GM19324 (cell line): ENCODE measurements at regions not wholly inside any gene's neighbourhood (a gene's known extent, or its start where the extent isn't known, plus 50 kb on each side); places are given as distances from the start of the nearest gene placed in this dataset.

Experiments used
- ATAC-seq: cut with Tn5 transposase; IDR thresholded peaks from one replicate; pipeline ENCODE4 v1.9.1; 2021; ENCODE audit warnings: mild to moderate bottlenecking, moderate library complexity; ENCODE audit not compliant: unreplicated experiment, low FRiP score

- no peak for ATAC-seq
Observed at GRCh38 chr1:195946500-195946899, 661.7 kb downstream of the KCNT2 start.

GRCh38 chr1:195941795-195942194 is 666.4 kb downstream of the KCNT2 start:
- no peak for ATAC-seq

GRCh38 chr1:195941314-195941713 is 666.9 kb downstream of the KCNT2 start:
- no peak for ATAC-seq

GRCh38 chr1:195939844-195940243 is 668.4 kb downstream of the KCNT2 start:
- ATAC-seq: no peak

- no peak for ATAC-seq
Observed at GRCh38 chr1:195934817-195935553, 673.3 kb downstream of the KCNT2 start.

GRCh38 chr1:195933835-195934234 is 674.4 kb downstream of the KCNT2 start:
- ATAC-seq: no peak

- no peak for ATAC-seq
Observed at GRCh38 chr1:195915826-195916225, 692.4 kb downstream of the KCNT2 start.

- ATAC-seq: no peak
Observed at GRCh38 chr1:195909061-195909460, 699.2 kb downstream of the KCNT2 start.

GRCh38 chr1:195908121-195908520 is 700.1 kb downstream of the KCNT2 start:
- ATAC-seq: no peak

GRCh38 chr1:195903203-195903602 is 705.0 kb downstream of the KCNT2 start:
- no peak for ATAC-seq

GRCh38 chr1:195902779-195903178 is 705.5 kb downstream of the KCNT2 start:
- no peak for ATAC-seq

GRCh38 chr1:195899762-195900352 is 708.4 kb downstream of the KCNT2 start:
- ATAC-seq: no peak

- no peak for ATAC-seq
Observed at GRCh38 chr1:195898924-195899323, 709.3 kb downstream of the KCNT2 start.

- no peak for ATAC-seq
Observed at GRCh38 chr1:195898373-195898772, 709.9 kb downstream of the KCNT2 start.

- no peak for ATAC-seq
Observed at GRCh38 chr1:195897076-195897475, 711.2 kb downstream of the KCNT2 start.

GRCh38 chr1:195894411-195894810 is 713.8 kb downstream of the KCNT2 start:
- ATAC-seq: no peak

- no peak for ATAC-seq
Observed at GRCh38 chr1:195886000-195886399, 722.2 kb downstream of the KCNT2 start.

GRCh38 chr1:195878478-195878877 is 729.8 kb downstream of the KCNT2 start:
- ATAC-seq: no peak

GRCh38 chr1:195876792-195877191 is 731.4 kb downstream of the KCNT2 start:
- no peak for ATAC-seq

- no peak for ATAC-seq
Observed at GRCh38 chr1:195872376-195872775, 735.9 kb downstream of the KCNT2 start.

- ATAC-seq: no peak
Observed at GRCh38 chr1:195867638-195868037, 740.6 kb downstream of the KCNT2 start.

GRCh38 chr1:195866781-195867222 is 741.4 kb downstream of the KCNT2 start:
- ATAC-seq: no peak
